ENCODE measurements at regions not wholly inside any gene's neighbourhood (a gene's known extent, or its start where the extent isn't known, plus 50 kb on each side); places are given as distances from the start of the nearest gene placed in this dataset.

DNA sequence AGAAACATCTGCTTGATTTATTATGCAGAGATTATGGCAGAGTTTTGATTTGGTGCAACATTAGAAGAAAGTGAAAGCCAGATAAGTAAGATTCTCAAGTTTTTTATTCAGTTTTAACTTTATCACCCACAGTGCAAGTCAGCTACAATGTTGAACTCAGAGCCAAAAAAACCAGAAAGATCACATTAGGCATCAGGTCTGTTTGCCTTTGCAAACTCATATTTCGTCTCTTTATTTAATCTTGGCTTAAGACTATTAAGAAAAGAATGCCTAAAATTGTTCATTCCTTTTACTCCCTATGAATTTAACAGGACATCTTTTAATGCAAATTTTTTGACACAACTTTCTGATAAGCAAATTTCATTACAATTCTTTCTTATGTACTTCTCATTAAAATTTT, 76.0 kb upstream of the TMEM26 start:
- TF ChIP-seq, protein P1, sequence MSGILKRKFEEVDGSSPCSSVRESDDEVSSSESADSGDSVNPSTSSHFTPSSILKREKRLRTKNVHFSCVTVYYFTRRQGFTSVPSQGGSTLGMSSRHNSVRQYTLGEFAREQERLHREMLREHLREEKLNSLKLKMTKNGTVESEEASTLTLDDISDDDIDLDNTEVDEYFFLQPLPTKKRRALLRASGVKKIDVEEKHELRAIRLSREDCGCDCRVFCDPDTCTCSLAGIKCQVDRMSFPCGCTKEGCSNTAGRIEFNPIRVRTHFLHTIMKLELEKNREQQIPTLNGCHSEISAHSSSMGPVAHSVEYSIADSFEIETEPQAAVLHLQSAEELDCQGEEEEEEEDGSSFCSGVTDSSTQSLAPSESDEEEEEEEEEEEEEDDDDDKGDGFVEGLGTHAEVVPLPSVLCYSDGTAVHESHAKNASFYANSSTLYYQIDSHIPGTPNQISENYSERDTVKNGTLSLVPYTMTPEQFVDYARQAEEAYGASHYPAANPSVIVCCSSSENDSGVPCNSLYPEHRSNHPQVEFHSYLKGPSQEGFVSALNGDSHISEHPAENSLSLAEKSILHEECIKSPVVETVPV (CRISPR knock-in tag; IDR thresholded peaks at IDR 0.05), result no peak
- TF ChIP-seq SNAI2 (CRISPR knock-in tag; IDR thresholded peaks at IDR 0.05), result no peak
- no peak for TF ChIP-seq ZNF8 (CRISPR knock-in tag; IDR thresholded peaks at IDR 0.05)
- no peak for TF ChIP-seq GLIS3 (CRISPR knock-in tag; IDR thresholded peaks at IDR 0.05)
- TF ChIP-seq ZFP3 (CRISPR knock-in tag; IDR thresholded peaks at IDR 0.05), result no peak
- TF ChIP-seq RARB (CRISPR knock-in tag; IDR thresholded peaks at IDR 0.05), result no peak
- no peak for TF ChIP-seq ZFP30 (CRISPR knock-in tag; IDR thresholded peaks at IDR 0.05)
